ENCODE measurements at regions not wholly inside any gene's neighbourhood (a gene's known extent, or its start where the extent isn't known, plus 50 kb on each side); places are given as distances from the start of the nearest gene placed in this dataset.
"Not testable (repeated sequence)": the region's sequence is repeated elsewhere in the genome, so short reads cannot be mapped to it uniquely, and the experiment has no call there.

GRCh38 chr1:47532921-47533792, 95.3 kb downstream of the FOXD2 start:
- TF ChIP-seq CTCF (IDR thresholded peaks at IDR 0.05; ENCODE audit: low read length, missing control alignments), result no peak
- peak; percentile 51 for DNase-seq (ENCODE audit: low read depth)
- H3K4me3 ChIP-seq (replicated peaks; ENCODE audit: low read depth, low read length), result peak overlapping the region; percentile 51

- no peak overlapping the region for H3K4me3 ChIP-seq (replicated peaks; ENCODE audit: low read depth, low read length)
- TF ChIP-seq CTCF (IDR thresholded peaks at IDR 0.05; ENCODE audit: low read length, missing control alignments), result no peak
- no peak for DNase-seq (ENCODE audit: low read depth)
Observed at GRCh38 chr1:47533793-47534328, 96.0 kb downstream of the FOXD2 start.

GRCh38 chr1:47534436-47534835, 96.6 kb downstream of the FOXD2 start:
- DNase-seq (ENCODE audit: low read depth), result no peak
- no peak for TF ChIP-seq CTCF (IDR thresholded peaks at IDR 0.05; ENCODE audit: low read length, missing control alignments)
- H3K4me3 ChIP-seq (replicated peaks; ENCODE audit: low read depth, low read length), result no peak overlapping the region

GRCh38 chr1:47536646-47537118, 98.8 kb downstream of the FOXD2 start:
- no peak overlapping the region for H3K4me3 ChIP-seq (replicated peaks; ENCODE audit: low read depth, low read length)
- no peak for TF ChIP-seq CTCF (IDR thresholded peaks at IDR 0.05; ENCODE audit: low read length, missing control alignments)
- no peak for DNase-seq (ENCODE audit: low read depth)

GRCh38 chr1:47537268-47537667, 99.4 kb downstream of the FOXD2 start:
- no peak for DNase-seq (ENCODE audit: low read depth)
- H3K4me3 ChIP-seq (replicated peaks; ENCODE audit: low read depth, low read length), result no peak overlapping the region

GRCh38 chr1:47537966-47538365, 100.1 kb downstream of the FOXD2 start:
- DNase-seq (ENCODE audit: low read depth), result no peak
- TF ChIP-seq CTCF (IDR thresholded peaks at IDR 0.05; ENCODE audit: low read length, missing control alignments), result no peak
- no peak overlapping the region for H3K4me3 ChIP-seq (replicated peaks; ENCODE audit: low read depth, low read length)

More at GRCh38 chr1:47537268-47537667, 99.4 kb downstream of the FOXD2 start:
- no peak for TF ChIP-seq CTCF (IDR thresholded peaks at IDR 0.05; ENCODE audit: low read length, missing control alignments)

- H3K4me3 ChIP-seq (replicated peaks; ENCODE audit: low read depth, low read length); DNase-seq (ENCODE audit: low read depth): not testable (repeated sequence)
Observed at GRCh38 chr1:47538530-47538929, 100.7 kb downstream of the FOXD2 start.

GRCh38 chr1:47541705-47542104, 103.9 kb downstream of the FOXD2 start:
- DNase-seq (ENCODE audit: low read depth); H3K4me3 ChIP-seq (replicated peaks; ENCODE audit: low read depth, low read length): not testable (repeated sequence)

- not testable (repeated sequence) for H3K4me3 ChIP-seq (replicated peaks; ENCODE audit: low read depth, low read length); DNase-seq (ENCODE audit: low read depth)
Observed at GRCh38 chr1:47543089-47543488, 105.2 kb downstream of the FOXD2 start.

All from fibroblast of pulmonary artery (primary cell).